IPS DF 6.9 (cell line): ENCODE measurements at regions not wholly inside any gene's neighbourhood (a gene's known extent, or its start where the extent isn't known, plus 50 kb on each side); places are given as distances from the start of the nearest gene placed in this dataset.

Experiments
- DNase-seq: peaks from one replicate; pipeline ENCODE4 v3.0.0-alpha.2; 2013; ENCODE audit warnings: low read depth, low spot score
- H3K27ac ChIP-seq: one replicate; pipeline ENCODE4 v1.5.1; 2013; ENCODE audit warnings: low read length, control low read depth
- H3K27me3 ChIP-seq: 2 replicates; pipeline ENCODE4 v1.6.1; 2013; ENCODE audit warnings: mild to moderate bottlenecking, low read length; ENCODE audit not compliant: control insufficient read depth, insufficient read depth
- H3K36me3 ChIP-seq: 2 replicates; pipeline ENCODE4 v1.6.1; 2013; ENCODE audit warnings: low read length; ENCODE audit not compliant: control insufficient read depth, insufficient read depth
- H3K4me1 ChIP-seq: 2 replicates; pipeline ENCODE4 v1.6.1; 2013; ENCODE audit warnings: low read length; ENCODE audit not compliant: control insufficient read depth, insufficient read depth
- H3K4me3 ChIP-seq: 2 replicates; pipeline ENCODE4 v1.5.1; 2013; ENCODE audit warnings: mild to moderate bottlenecking, low read length
- H3K9me3 ChIP-seq: 2 replicates; pipeline ENCODE4 v1.6.1; 2013; ENCODE audit warnings: low read length, inconsistent platforms; ENCODE audit not compliant: control insufficient read depth, insufficient read depth
- WGBS: extraction: QIAGEN DNeasy Blood & Tissue Kit; methylation state at CpG from one replicate; pipeline ENCODE4 v1.1.7; 2013; ENCODE audit warnings: mixed read lengths, missing lambda C conversion rate; ENCODE audit not compliant: insufficient read length, insufficient coverage; 5-methylcytosine and 5-hydroxymethylcytosine counted together

DNA sequence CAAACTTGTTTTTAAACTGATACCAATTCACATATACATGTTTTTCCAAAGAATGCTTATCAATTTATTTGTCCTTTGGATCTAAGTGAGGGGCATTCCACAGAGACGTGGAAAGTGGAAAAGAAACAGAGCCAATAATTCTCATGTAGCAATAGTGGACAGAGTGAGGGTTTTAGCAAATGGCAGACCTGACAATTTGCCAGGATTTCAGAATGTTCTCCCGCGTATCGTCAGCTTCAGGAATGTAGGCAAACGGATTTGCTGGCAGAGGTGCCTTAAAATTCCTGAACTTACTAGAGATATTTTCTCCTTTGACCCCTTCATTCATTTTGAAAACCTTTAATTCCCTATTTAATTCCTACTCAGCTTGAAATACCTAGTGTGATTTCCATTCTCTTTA lies 193.4 kb upstream of the CPHXL start:
- WGBS, result no CpG with 5 or more reads among the region's 5 CpGs

GRCh38 chr16:75921281-75921680 lies 195.0 kb upstream of the CPHXL start:
- no peaks in the 10 kb centered on the region for H3K4me1 ChIP-seq
- peak; percentile 0 for DNase-seq
- no peak overlapping the region for H3K4me3 ChIP-seq
- no peak overlapping the region for H3K27ac ChIP-seq
- H3K27me3 ChIP-seq, result peaks cover 15% of the 10 kb centered on the region
- no peaks in the 10 kb centered on the region for H3K36me3 ChIP-seq
- H3K9me3 ChIP-seq, result no peaks in the 10 kb centered on the region
- WGBS, result no CpG with 5 or more reads among the region's 2 CpGs

More for the DNA sequence above, 193.4 kb upstream of the CPHXL start:
- Histone ChIP-seq H3K27ac (no peak overlapping the region), H3K9me3 (no peaks in the 10 kb centered on the region), H3K36me3 (no peaks in the 10 kb centered on the region), H3K27me3 (peaks cover 2% of the 10 kb centered on the region; the same call in 1 of the 2 replicates), H3K4me3 (no peak overlapping the region), H3K4me1 (no peaks in the 10 kb centered on the region)
- DNase-seq, result no peak

GRCh38 chr16:75922250-75922649 lies 196.0 kb upstream of the CPHXL start:
- Histone ChIP-seq H3K4me3 (no peak overlapping the region), H3K36me3 (no peaks in the 10 kb centered on the region), H3K27ac (no peak overlapping the region), H3K9me3 (no peaks in the 10 kb centered on the region), H3K4me1 (no peaks in the 10 kb centered on the region), H3K27me3 (peaks cover 16% of the 10 kb centered on the region)
- DNase-seq, result no peak
- no CpG with 5 or more reads among the region's 3 CpGs for WGBS

DNA sequence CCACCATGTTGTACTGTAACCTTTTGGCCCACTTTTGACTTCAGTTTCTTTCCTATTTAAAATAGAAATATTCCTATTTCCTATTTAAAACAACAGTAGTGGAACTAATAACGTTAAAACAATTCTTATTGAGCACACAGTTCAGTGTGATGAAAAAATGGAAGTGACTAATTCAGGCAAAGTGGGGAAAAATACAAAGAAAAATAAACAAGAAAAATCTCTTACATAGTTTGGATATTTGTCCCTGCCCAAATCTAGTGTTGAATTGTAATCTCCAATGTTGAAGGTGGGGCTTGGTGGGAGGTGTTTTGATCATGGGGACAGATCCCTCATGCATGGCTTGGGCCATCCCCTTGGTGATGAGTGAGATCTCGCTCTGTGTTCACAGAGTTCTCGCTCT lies 198.1 kb upstream of the CPHXL start:
- H3K36me3 ChIP-seq, result no peaks in the 10 kb centered on the region
- no peaks in the 10 kb centered on the region for H3K9me3 ChIP-seq
- no CpG with 5 or more reads among the region's 3 CpGs for WGBS
- DNase-seq, result no peak
- H3K4me3 ChIP-seq, result no peak overlapping the region
- no peaks in the 10 kb centered on the region for H3K4me1 ChIP-seq
- H3K27me3 ChIP-seq, result peaks cover 25% of the 10 kb centered on the region
- no peak overlapping the region for H3K27ac ChIP-seq

- H3K36me3 ChIP-seq, result no peaks in the 10 kb centered on the region
- H3K4me1 ChIP-seq, result no peaks in the 10 kb centered on the region
- no peak overlapping the region for H3K4me3 ChIP-seq
- peak; percentile 1 for DNase-seq
- WGBS, result no CpG with 5 or more reads among the region's 4 CpGs
- H3K27me3 ChIP-seq, result peaks cover 37% of the 10 kb centered on the region
- no peaks in the 10 kb centered on the region; the same call in 1 of the 2 replicates for H3K9me3 ChIP-seq
- H3K27ac ChIP-seq, result no peak overlapping the region
Observed at GRCh38 chr16:75927810-75928209, 201.5 kb upstream of the CPHXL start.

- Histone ChIP-seq H3K9me3 (no peaks in the 10 kb centered on the region; the same call in 1 of the 2 replicates), H3K36me3 (no peaks in the 10 kb centered on the region), H3K4me3 (no peak overlapping the region), H3K4me1 (no peaks in the 10 kb centered on the region), H3K27ac (no peak overlapping the region), H3K27me3 (peaks cover 39% of the 10 kb centered on the region)
- WGBS, result no CpG with 5 or more reads among the region's 1 CpG
- no peak for DNase-seq
Observed at GRCh38 chr16:75928295-75928694, 202.0 kb upstream of the CPHXL start.

DNA sequence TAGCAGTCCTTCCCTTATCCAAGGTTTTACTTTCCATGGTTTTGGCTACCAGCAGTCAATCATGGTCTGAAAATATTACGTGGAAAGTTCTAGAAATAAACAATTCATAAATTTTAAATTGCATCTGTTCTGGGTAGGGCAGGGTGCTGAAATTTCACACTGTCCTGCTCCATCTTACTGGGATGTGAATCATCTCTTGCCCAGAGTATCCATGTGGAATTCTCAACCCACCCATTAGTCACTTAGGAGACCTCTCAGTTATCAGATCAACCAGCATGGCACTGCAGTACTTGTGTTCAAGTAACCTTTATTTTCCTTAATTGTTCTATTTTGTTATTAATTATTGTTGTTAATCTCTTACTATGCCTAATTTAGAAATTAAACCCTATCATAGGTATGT lies 202.8 kb upstream of the CPHXL start:
- H3K27me3 ChIP-seq, result peaks cover 40% of the 10 kb centered on the region
- H3K27ac ChIP-seq, result no peak overlapping the region
- no peak overlapping the region for H3K4me3 ChIP-seq
- WGBS, result no CpG with 5 or more reads among the region's 1 CpG
- no peak for DNase-seq
- H3K9me3 ChIP-seq, result no peaks in the 10 kb centered on the region; the same call in 1 of the 2 replicates
- no peaks in the 10 kb centered on the region for H3K36me3 ChIP-seq
- H3K4me1 ChIP-seq, result no peaks in the 10 kb centered on the region

- H3K27ac ChIP-seq, result no peak overlapping the region
- DNase-seq, result no peak
- peaks cover 26% of the 10 kb centered on the region for H3K27me3 ChIP-seq
- H3K4me1 ChIP-seq, result no peaks in the 10 kb centered on the region
- no peak overlapping the region for H3K4me3 ChIP-seq
- H3K9me3 ChIP-seq, result no peaks in the 10 kb centered on the region; the same call in 1 of the 2 replicates
- no CpG with 5 or more reads among the region's 1 CpG for WGBS
- no peaks in the 10 kb centered on the region for H3K36me3 ChIP-seq
Observed at GRCh38 chr16:75931043-75931442, 204.8 kb upstream of the CPHXL start.

DNA sequence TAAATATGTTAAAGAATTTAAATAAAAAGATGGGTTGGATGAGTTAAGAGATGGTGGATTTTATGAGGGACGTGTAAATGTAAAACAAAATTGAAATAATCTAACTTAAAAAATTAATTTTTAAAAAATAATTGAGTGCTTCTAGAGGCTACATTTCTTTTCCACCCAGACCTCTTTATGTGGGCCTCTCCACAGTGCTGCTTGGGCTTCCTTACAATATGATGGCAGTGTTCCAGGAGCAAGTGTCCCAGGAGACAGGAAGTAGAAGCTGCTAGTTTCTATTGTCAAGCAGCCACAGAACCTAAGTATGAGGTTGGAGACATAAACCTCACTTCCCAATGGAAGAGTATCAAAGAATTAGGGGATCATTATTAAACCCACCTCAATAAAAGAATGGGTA lies 205.7 kb upstream of the CPHXL start:
- no peak for DNase-seq
- H3K36me3 ChIP-seq, result no peaks in the 10 kb centered on the region
- no peak overlapping the region for H3K27ac ChIP-seq
- no peaks in the 10 kb centered on the region; the same call in 1 of the 2 replicates for H3K9me3 ChIP-seq
- H3K27me3 ChIP-seq, result peaks cover 24% of the 10 kb centered on the region
- H3K4me3 ChIP-seq, result no peak overlapping the region
- H3K4me1 ChIP-seq, result no peaks in the 10 kb centered on the region
- 100% methylated on average over 1 of the region's 1 CpG for WGBS

DNA sequence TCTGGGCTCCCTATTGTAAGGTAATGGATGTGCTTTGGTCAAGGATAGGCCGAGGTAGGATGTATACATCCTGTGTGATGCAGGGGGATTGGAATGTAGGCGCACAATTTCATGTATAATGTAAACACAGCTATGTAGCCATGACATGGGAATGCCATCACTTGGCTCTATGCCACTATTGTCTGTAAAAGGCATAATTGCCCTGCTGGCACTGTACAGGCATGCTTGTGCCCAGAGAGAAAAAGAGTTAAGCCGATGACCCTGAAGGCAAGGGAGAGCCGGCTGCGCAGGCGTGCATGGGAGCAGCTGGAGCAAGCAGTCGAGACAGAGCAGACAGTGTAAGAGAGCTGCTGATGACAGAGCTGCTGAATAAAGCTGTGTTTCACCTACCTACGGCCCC lies 212.5 kb upstream of the CPHXL start:
- Histone ChIP-seq H3K9me3 (no peaks in the 10 kb centered on the region), H3K27me3 (no peaks in the 10 kb centered on the region), H3K4me3 (no peak overlapping the region), H3K27ac (no peak overlapping the region), H3K36me3 (no peaks in the 10 kb centered on the region), H3K4me1 (no peaks in the 10 kb centered on the region)
- WGBS, result no CpG with 5 or more reads among the region's 8 CpGs
- no peak for DNase-seq

- Histone ChIP-seq H3K36me3 (no peaks in the 10 kb centered on the region), H3K27me3 (no peaks in the 10 kb centered on the region), H3K4me1 (no peaks in the 10 kb centered on the region), H3K27ac (no peak overlapping the region), H3K4me3 (no peak overlapping the region), H3K9me3 (no peaks in the 10 kb centered on the region)
- DNase-seq, result no peak
- no CpG with 5 or more reads among the region's 3 CpGs for WGBS
Observed at GRCh38 chr16:75942351-75942750, 216.1 kb upstream of the CPHXL start.
